OCI-LY7 (cell line): ENCODE measurements at regions not wholly inside any gene's neighbourhood (a gene's known extent, or its start where the extent isn't known, plus 50 kb on each side); places are given as distances from the start of the nearest gene placed in this dataset.

Experiments used
- EZH2phosphoT487 ChIP-seq: fragments of 200-600 bp; sonication (generic); IDR thresholded peaks from 2 replicates; pipeline ENCODE4 v1.6.1; 2018; ENCODE audit warnings: low read depth, borderline replicate concordance, mild to moderate bottlenecking, mixed run types, antibody characterized with exemption, low read length, moderate library complexity, mixed read lengths
- TF ChIP-seq, protein P1 (sequence below): fragments of 200-600 bp; sonication (generic); conservative IDR thresholded peaks from 2 replicates; pipeline ENCODE4 v1.5.1; 2014; ENCODE audit warnings: mild to moderate bottlenecking, antibody characterized with exemption, low read length, moderate library complexity, mixed read lengths

GRCh38 chr1:99439433-99440075 is 175.3 kb downstream of the PLPPR4 start:
- TF ChIP-seq EZH2phosphoT487, result no peak
- TF ChIP-seq, protein P1, sequence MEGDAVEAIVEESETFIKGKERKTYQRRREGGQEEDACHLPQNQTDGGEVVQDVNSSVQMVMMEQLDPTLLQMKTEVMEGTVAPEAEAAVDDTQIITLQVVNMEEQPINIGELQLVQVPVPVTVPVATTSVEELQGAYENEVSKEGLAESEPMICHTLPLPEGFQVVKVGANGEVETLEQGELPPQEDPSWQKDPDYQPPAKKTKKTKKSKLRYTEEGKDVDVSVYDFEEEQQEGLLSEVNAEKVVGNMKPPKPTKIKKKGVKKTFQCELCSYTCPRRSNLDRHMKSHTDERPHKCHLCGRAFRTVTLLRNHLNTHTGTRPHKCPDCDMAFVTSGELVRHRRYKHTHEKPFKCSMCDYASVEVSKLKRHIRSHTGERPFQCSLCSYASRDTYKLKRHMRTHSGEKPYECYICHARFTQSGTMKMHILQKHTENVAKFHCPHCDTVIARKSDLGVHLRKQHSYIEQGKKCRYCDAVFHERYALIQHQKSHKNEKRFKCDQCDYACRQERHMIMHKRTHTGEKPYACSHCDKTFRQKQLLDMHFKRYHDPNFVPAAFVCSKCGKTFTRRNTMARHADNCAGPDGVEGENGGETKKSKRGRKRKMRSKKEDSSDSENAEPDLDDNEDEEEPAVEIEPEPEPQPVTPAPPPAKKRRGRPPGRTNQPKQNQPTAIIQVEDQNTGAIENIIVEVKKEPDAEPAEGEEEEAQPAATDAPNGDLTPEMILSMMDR, result no peak
